ENCODE measurements at regions not wholly inside any gene's neighbourhood (a gene's known extent, or its start where the extent isn't known, plus 50 kb on each side); places are given as distances from the start of the nearest gene placed in this dataset.
"Not testable (repeated sequence)": the region's sequence is repeated elsewhere in the genome, so short reads cannot be mapped to it uniquely, and the experiment has no call there.

DNA sequence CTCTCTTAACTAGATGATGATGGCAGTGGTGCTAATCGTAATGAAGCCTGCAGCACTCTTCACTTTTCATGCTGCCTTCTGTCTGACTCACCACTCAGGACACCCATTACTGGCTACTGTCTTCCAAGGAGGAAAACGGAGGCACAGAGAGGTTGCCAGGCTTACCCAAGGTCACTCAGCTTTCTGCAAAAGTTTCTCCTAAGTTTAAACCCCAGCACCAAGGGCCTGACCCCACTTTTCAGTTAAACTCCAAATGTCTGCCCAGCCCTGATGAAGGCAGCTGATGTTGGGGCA, 78.1 kb upstream of the RUNX3 start:
- DNase-seq (ENCODE audit: extremely low read depth, low read depth): no peak
- H3K4me3 ChIP-seq (replicated peaks; ENCODE audit: low read depth, low read length): no peak overlapping the region
- TF ChIP-seq, protein P1, sequence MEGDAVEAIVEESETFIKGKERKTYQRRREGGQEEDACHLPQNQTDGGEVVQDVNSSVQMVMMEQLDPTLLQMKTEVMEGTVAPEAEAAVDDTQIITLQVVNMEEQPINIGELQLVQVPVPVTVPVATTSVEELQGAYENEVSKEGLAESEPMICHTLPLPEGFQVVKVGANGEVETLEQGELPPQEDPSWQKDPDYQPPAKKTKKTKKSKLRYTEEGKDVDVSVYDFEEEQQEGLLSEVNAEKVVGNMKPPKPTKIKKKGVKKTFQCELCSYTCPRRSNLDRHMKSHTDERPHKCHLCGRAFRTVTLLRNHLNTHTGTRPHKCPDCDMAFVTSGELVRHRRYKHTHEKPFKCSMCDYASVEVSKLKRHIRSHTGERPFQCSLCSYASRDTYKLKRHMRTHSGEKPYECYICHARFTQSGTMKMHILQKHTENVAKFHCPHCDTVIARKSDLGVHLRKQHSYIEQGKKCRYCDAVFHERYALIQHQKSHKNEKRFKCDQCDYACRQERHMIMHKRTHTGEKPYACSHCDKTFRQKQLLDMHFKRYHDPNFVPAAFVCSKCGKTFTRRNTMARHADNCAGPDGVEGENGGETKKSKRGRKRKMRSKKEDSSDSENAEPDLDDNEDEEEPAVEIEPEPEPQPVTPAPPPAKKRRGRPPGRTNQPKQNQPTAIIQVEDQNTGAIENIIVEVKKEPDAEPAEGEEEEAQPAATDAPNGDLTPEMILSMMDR (IDR thresholded peaks at IDR 0.05; ENCODE audit: low read depth, low read length, missing control alignments): no peak

DNA sequence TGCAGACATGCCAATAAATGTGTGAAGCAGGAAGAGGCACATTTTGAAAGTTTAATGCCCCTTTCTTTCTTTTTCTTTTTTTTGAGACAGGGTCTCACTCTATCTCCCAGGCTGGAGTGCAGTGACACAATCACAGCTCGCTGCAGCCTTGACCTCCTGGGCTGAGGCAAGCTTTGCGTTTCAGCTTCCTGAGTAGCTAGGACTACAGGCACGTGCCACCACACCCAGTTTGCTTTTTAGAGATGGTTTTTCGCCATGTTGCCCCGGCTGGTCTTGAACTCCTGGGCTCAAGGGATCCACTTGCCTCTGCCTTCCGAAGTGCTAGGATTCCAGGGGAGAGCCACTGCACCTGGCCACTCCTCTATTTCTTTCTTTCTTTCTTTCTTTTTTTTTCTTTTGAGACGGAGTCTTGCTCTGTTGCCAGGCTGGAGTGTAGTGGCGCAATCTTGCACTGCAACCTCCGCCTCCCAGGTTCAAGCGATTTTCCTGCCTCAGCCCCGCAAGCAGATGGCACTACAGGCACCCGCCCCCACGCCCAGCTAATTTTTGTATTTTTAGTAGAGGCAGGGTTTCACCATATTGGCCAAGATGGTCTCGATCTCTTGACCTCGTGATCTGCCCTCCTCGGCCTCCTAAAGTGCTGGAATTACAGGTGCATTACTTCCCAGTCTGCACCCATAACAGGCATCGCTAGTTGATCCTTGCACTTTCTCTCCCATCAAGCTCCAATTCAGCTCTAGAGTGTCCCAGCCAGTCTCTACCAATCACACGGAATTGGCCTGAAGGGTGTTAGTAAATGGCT, 77.5 kb upstream of the RUNX3 start:
- not testable (repeated sequence) for DNase-seq (ENCODE audit: extremely low read depth, low read depth); H3K4me3 ChIP-seq (replicated peaks; ENCODE audit: low read depth, low read length)

DNA sequence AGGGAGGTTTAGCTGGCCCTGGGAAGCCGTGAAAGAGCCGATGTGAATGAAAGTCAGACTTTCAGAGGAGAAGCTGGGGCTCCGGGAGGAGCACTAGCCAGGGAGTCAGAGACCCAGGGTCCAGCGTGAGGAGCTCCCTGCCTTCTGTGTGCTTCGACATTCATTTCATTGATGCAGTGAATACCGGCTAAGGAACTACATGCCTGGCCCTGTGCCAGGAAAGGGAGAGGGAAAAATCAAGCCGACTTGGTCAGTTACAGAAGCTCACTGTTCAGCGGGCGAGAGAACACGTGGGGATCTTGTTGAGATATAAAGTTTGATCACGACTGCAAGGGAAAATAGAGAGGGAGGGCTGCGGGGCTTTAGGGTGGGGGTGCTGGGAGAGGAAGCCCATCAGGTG, 76.7 kb upstream of the RUNX3 start:
- no peak for DNase-seq (ENCODE audit: extremely low read depth, low read depth)
- TF ChIP-seq, protein P1 (IDR thresholded peaks at IDR 0.05; ENCODE audit: low read depth, low read length, missing control alignments): no peak
- H3K4me3 ChIP-seq (replicated peaks; ENCODE audit: low read depth, low read length): no peak overlapping the region

DNA sequence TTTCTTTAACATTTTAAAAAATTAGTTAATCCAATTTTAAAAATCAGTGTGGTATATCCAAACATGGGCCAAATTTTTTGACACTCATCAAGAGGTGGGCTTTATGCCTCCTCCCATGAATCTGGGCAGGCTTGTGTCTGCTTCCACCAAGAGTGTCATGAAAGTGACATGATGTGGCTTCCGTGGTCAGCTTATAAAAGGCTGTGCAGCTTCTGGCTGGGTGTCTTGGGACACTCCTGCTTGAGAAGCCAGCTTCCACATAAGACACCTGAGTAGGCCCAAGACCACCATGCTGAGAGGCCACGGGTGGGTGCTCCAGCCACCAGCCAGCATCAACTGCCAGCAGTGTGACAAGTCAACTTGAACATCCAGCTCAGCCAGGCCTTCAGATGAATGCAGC, 74.3 kb upstream of the RUNX3 start:
- DNase-seq (ENCODE audit: extremely low read depth, low read depth): no peak
- TF ChIP-seq, protein P1 (IDR thresholded peaks at IDR 0.05; ENCODE audit: low read depth, low read length, missing control alignments): no peak
- H3K4me3 ChIP-seq (replicated peaks; ENCODE audit: low read depth, low read length): no peak overlapping the region

DNA sequence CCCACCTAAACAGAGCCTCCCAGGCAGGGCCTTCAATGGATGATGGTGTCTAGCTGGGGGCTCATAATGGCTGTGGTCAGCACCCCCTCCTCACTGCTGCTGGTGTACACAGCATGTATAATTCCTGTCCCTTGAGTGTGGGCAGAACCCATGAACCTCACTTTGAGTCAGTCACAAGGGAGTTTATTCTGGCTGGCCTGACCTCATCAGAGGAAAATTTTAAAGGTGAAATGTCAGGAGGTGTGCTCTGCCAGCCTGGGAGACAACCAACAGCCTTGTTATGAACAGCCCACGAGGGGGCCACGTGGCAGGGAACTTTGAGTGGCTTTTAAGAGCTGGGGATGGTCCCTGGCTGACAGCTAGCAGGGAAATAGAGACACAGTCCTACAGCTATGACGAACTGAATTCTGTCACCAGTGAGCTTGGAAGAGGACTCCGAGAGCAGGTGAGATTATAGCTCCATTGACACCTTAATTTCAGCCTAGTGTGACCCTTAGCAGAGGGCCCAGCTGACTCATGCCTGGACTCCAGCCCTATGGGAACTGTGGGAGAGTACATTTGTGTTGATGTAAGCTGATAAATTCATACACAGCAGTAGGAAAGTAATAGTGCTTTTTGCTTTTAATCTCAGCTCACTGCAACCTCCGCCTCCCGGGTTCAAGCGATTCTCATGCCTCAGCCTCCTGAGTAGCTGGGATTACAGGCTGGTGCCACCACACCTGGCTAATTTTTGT, 73.5 kb upstream of the RUNX3 start:
- no peak overlapping the region for H3K4me3 ChIP-seq (replicated peaks; ENCODE audit: low read depth, low read length)
- no peak for DNase-seq (ENCODE audit: extremely low read depth, low read depth)
- TF ChIP-seq, protein P1 (IDR thresholded peaks at IDR 0.05; ENCODE audit: low read depth, low read length, missing control alignments): no peak

DNA sequence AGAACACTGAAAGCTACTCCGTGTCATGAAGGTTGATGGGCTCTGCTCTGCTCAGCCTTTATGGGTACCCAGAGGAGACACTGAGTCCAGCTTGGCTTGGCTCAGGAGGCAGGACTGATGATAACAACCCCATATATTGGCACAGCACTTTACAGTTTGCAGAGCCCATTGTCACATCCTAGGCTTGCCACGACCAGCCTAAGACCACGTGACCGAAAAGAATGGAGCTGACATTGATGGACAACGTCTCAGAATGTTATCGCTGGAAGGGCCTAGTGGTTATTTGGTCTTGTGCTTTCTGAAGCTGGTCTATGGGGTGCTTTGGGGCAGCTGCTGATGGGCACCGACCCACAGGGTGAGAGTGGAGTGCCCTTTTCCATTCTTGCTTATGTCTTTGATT, 72.9 kb upstream of the RUNX3 start:
- TF ChIP-seq, protein P1 (IDR thresholded peaks at IDR 0.05; ENCODE audit: low read depth, low read length, missing control alignments): no peak
- no peak overlapping the region for H3K4me3 ChIP-seq (replicated peaks; ENCODE audit: low read depth, low read length)
- DNase-seq (ENCODE audit: extremely low read depth, low read depth): no peak

DNA sequence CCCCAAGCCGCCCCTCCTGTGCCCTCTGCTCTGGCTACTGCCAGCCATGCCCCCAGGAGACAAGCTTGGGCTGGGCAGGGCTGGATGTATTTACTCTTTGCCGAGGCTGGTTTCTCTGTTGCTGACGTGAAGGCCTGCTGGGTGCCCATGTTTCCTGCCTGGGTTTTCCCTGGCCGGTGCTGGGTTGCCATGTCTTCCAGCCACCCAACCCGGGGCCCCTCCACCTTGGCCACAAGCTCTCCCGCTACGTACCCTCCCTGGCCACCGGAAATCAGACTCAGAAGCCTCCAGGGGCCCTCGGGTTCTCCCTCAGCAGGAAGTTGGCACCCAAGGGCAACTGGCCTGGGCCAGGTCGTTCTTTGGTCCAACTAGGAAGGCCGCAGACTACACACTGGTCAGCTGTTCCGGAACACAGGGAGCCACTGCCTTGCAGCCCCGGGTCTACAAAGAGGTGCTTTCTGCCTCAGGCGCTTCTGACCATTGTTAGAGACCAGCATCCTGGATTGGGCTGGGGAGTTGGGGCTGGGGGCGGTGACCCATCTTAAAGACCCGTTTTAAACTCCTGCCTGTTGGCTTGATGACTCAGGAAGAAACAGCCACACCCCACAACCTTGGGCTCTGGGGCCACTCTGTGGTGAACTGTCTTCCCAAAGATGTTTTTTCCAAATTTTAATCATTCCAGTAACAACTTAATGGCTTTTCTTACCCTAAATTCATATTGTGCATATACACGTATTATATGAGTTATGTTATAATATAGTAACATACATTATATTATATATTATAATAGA, 71.2 kb upstream of the RUNX3 start:
- no peak for DNase-seq (ENCODE audit: extremely low read depth, low read depth)
- TF ChIP-seq, protein P1 (IDR thresholded peaks at IDR 0.05; ENCODE audit: low read depth, low read length, missing control alignments): no peak
- no peak overlapping the region for H3K4me3 ChIP-seq (replicated peaks; ENCODE audit: low read depth, low read length)
